ENCODE measurements at regions not wholly inside any gene's neighbourhood (a gene's known extent, or its start where the extent isn't known, plus 50 kb on each side); places are given as distances from the start of the nearest gene placed in this dataset.
"Not testable (repeated sequence)": the region's sequence is repeated elsewhere in the genome, so short reads cannot be mapped to it uniquely, and the experiment has no call there.

DNA sequence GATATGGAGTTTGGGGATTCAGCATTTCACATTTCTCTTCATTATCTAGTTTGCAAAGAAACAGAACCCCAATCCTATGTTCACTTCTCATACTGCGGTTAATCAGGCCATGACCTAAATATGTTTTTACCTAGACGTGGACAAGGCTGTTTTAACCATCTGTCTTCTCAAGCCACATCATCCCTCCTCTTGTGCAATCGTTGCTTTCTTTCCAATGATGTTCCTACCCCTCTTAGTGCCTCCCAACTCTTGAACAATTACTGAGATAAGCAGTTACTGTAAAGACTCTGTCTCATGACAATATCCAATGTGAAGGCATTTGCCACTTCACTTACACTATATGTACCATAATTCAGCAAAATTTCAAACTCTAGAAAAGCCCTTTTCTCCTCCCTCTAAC, 406.2 kb downstream of the LIG4 start:
- no peak for DNase-seq

DNA sequence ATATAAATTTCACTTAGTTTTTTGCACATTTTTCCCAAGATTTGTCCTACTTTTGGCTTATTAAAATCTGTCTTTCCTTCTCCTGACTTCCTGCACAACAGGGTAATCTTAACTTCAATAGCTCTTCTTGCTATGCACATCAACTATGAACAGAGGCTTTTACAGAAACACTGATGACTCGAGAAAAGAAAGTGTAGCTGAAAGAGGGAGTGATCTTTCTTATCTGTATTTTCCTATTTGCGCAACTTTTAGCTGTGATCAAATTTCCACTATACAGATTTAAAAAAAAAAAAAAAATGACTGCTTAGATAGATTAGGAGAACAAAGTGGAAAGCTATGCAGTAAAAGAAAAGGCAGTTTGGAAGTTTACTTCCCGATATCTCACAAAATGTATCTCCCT, 406.9 kb downstream of the LIG4 start:
- no peak for DNase-seq

DNA sequence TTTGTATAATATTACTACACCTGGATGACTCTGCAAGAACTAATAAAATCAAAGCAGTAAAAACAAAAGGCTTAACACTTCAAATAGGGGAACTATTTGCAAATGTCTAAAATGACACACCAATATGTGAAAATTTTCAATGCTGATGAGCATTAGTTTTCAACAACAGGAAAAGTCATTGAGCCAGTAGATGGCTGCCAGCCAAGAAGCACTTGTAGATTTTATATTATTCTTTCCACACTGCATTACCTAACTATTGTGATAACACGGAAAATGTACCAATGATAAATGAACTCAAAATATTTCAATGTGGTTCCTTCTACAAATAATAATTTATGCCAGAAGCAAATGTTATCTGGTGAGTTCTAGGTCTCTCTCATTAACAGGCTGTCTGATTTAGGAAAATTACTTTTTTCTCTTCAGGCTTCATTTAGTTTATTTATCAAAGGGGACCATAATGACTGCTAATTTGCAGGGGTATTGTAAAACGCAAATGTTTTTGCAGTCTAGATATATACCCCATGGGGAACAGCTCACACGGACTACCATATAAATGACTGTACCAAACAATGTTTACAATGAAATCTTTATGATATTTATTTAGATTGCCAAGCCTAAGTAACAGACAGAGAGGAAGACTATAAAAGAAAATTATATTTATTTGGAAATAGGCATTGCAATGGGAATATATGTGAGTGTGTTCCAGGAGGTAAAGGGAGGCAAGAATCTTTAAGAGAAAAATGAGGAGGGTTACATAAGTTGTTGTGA, 407.8 kb downstream of the LIG4 start:
- no peak for DNase-seq

DNA sequence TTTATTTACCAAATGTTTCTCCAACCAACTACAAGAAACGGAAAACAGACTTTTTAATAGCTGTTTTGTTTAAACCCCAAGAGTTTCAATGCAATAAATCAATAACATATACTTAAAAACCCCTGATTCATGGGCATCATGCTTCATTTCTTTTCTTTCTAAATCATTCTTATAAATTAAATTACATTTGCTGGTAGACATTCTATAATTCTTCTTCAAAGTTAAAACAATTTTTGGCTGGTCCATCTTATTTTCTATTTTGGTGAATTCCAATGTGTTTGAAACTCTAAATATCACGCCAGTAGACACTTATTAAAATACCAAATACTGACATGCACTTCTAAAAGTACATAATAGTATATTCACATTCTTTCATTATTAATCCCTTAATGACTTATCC, 408.6 kb downstream of the LIG4 start:
- no peak for DNase-seq

DNA sequence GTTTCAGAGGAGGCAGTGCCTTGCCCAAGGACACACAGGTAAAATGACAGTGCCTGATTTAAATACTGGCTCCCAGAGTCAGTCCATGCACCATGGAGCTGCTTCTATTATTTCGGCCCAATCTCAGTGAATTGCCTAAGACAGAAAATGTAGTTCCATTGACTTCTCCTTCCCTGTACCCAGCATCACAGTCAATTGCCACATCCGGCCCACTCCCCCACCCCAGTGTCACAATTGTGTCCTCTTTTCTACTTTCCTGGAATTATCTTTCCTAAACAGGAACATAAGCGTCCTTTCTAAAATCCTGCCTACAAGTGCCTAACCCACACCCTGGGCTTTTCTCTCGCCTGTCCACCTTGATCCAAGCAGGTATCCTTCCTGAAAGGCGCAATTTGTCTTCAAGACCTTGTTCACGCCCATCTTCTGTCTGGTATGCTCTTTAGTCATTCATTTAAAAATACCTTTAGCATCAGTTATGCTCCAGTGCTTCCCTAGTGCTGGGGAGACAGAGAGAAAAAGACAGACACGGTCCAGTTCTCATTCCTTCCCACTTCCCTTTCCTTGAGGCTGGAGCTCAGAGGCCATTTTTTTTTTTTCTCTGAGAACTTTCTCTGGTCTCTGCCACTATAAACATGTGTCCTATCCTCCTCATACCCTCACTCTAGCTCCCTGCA, 411.4 kb downstream of the LIG4 start:
- DNase-seq, result no peak

DNA sequence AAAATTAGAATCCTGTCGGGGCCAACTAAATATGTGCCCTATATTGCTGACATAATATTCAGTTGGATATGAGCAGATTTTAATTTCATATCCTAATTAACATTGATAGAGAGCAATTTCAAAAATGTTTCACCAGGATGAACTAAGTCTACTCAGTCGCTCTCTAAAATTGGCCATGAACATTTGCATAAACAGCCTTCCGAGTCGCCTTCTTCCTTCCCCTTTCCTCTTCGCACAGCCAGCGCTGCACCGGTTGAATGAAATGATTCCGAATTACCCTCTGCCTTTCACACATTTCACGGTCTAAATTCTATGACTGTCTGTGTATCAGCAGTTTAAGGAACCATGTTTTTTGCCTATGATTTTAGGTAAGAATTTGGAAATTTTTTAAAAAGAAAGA, 413.7 kb downstream of the LIG4 start:
- no peak for DNase-seq

DNA sequence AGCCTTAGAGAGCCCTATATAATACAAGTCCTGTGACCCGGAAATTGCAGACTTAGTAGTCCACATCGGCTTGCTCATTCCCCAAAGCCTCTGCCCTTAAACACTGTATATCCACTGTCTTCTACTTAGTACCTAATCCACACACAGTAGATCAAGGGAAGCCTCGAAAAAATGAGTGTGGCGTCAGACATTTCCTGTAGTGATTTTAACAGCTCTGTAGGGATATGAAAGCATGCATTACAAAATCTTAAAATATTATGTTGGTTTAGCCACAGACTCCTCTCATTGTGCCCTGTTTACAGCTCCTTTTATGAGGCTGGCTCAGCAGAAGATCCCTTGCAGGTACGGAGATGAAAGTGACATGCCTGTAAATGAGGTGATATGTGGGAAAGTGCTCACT, 416.3 kb downstream of the LIG4 start:
- DNase-seq, result no peak

DNA sequence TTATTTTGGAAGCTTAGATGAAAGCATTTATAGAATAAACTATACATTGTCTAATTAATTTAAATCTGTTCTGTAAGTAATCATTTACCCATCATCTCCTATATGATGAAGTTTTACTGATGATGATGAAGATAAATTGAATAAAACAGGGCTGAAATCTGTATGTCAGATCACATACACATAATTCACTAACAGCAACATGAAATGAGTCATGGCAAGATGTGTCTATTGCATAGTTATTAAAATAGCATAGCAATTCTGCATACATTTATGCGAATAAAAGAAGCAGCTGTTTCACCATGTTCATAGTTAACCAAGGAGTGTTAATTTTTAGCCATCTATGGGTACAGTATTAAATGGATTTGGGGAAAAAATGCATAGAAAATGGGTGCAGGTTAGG, 424.9 kb downstream of the LIG4 start:
- no peak for DNase-seq

DNA sequence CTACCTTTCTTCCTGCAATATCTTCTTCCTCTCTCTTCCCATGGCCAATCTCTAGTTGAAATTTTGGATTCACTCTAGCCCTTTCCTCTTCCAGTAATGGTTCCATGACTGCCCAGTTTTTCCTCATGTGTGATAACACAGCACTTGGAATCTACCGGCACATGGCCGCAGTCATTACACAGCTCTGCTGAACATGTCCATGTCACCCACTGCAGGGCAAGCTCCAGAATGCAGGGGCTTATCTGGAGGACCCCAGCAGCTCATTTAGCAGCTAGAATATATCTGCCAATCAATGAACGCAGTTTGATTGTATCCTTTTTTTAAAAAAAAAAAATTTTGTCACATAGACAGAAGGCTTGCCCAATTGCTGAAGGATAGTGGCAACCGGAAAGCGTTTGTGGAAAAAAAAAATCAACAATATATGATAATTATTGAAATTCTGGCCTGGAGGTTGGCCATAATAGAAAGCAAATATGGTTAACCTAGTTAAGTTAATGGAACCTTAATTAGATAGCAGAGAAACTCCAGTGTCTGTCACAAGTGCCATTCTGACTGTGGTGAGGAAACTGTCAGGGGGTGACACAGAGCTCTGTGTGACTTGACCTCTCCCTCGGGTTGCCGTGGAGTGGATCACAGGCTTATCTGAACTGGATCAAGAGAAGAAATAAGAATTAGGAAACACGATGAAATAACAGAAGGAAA, 426.7 kb downstream of the LIG4 start:
- DNase-seq, result no peak

DNA sequence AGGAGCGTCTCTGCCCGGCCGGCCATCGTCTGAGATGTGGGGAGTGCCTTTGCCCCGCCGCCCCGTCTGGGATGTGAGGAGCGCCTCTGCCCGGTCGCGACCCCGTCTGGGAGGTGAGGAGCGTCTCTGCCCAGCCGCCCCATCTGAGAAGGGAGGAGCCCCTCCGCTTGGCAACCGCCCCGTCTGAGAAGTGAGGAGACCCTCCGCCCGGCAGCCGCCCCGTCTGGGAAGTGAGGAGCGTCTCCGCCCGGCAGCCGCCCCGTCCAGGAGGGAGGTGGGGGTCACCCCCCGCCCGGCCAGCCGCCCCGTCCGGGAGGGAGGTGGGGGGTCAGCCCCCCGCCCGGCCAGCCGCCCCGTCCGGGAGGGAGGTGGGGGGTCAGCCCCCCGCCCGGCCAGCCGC, 432.7 kb downstream of the LIG4 start:
- DNase-seq, result not testable (repeated sequence)

DNA sequence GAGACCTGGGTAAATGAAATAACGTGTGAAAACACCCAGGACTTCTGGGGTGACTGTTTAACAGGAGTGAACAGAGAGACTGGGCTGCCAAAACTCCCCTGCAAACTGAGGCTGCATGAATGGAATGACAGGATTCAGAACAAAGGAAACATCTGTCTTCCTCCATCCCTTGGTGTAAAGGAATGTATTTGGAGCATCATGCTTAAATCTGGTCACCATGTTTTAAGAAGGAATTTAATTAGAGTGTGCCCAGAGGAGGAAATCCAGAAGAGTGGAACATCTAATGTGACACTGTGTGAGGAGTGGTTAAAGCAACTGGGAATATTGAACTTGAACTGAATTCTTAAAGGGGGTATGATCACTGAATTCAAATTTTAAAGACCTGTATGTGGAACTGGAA, 437.2 kb downstream of the LIG4 start:
- DNase-seq, result no peak

DNA sequence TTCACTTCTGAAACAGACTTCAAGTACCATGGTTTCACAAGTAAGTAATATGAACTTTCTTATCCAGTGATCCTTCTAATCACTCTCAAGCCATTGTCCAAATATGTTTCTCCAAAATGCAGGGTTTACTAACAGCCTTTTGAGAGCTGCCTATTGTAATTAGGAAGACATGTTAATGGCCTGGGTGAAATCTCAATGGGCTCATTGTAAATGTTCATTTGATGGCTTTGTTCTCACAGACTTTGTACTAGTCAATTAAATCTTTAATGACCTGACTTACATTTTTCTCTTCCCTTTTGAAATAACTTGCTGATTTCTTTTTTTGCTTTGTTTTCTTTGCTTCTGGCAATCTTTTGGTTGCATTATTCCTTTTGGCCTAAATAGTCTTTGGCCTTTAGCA, 444.8 kb downstream of the LIG4 start:
- DNase-seq, result no peak

DNA sequence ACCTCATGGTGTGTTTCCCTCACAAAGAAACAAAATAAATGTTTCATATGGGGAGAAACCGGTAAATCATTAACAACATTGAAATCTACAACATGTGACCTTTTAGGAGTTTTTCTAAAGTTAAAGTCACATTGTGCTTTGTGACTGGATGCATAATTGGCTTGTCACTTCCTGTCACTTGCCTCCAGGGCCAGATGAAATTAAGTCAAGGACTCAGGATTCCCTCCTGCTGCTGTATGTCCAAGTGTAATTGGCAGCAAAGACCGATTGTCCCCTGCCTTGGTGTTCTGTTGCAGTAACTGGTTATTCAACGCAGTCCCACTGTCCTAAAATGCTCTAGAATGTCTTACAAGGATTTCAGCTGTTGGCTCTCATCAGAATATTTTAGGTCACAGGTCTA, 448.2 kb downstream of the LIG4 start:
- no peak for DNase-seq

DNA sequence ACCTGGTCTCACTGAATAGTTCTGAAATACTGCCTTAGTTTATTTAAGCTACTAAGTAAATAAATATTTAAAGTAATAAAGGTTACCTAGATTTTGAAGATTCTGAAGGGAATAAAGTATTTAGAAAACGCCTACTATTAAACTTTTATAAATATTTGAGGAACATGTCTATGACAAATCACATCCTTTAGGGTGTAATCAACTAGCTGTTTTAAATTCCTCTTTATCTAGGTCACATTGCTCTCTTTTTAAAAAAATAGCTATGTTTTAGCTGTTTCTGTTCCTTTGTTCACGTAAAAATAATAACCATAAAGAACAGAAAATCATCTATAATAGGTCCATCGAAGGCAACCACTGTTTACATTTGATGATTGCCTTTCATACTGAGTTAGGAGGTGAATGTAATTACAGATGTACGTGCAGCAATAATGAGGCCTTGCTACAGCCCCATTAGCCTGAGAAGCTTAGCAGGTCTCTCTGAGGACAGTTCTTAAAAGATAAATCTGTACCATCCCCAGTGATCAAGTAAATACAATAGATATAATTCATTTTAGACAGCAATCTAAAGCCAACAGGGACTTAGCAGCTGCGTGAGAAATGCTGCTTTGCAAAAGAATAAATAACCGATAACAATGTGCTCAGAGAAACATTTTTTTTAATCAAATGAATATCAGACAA, 449.5 kb downstream of the LIG4 start:
- DNase-seq, result no peak

DNA sequence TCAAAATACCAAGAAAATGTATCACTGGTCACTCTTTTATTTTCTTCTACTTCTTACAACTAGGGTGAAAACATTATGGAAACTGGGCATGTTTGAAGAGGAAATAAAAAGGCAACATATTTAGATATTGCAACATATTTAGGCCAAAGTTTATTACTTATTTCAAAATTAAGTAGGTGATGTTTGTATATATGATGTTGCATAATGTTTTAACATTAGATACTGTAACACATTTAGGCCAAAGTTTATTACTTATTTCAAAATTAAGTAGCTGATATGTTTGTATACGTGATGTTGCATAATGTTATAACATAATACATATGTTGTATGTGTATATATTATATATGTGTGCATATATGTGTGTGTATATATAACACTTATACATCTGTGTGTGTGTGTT, 451.3 kb downstream of the LIG4 start:
- no peak for DNase-seq

DNA sequence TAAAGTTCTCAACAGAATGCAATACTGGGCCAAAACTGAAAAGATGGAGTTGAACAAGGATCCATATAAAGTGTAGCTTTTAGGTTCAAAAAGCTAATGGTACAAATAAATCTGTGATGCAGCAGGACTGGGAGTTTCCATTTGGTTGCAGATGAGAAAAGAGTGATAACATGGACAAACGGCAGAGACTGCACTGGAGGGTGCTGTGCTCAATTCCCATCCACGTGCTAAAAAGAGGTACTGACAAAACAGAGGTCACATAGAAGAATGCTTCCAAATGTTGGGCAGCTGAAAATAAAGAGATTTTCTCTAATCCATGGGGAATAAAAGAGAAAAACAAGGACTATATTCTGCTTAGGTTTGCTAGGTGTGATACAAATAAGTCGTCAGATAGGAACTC, 461.6 kb downstream of the LIG4 start:
- DNase-seq, result no peak

DNA sequence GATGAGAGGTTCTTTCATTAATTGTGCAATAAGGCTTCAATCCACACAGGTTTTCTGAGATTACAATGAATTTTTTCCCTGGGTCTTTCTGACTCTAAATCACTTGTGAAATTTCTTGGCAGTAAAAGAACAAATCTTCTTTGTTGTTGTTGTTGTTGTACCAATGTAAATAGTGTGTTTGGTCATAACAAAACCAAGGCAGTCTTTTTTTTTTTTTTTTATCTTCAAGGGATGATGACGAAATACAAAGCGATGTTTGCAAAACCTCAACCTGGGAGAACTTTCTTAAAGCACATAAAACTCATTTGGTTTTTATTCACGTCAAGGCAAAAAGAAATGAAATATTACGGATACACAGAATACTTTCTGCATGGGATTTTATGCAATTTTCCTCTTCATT, 462.0 kb downstream of the LIG4 start:
- DNase-seq, result no peak

DNA sequence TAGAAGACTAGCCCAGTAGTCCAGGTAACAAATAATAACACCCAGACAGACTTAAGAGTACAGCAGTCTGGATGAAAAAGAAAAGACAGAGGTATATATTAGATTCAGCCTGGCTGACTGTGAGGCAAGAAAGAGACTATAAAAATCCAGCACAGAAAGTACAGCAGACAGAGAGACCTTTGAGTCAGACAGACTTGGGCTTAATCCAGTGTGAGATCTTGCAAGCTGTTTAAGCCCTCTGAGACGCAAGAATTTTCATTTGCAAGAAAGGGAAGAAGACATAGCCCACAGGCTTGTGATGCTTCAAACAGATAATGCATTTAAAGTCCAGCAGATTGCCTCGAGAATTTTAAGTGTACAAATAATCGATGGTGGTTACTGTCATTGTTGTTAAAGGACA, 471.4 kb downstream of the LIG4 start:
- no peak for DNase-seq

DNA sequence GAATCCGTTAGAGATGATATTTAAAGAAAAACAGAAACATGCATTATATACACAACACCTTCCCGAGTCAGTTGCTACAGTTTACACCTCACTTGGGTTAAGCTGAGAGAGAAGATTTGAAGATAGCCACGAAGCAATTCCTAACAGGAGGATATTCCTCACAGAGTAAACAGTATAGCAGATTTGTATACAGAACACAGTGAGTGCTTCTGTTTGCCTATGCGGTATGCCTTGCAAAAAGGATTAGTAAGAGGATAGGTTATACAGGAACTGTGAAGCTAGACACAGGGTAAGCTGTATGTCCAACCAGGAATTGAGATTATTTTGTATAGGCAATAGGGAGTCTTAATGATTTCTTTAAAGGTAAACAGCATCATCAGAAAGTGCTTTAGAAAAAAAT, 471.8 kb downstream of the LIG4 start:
- no peak for DNase-seq

DNA sequence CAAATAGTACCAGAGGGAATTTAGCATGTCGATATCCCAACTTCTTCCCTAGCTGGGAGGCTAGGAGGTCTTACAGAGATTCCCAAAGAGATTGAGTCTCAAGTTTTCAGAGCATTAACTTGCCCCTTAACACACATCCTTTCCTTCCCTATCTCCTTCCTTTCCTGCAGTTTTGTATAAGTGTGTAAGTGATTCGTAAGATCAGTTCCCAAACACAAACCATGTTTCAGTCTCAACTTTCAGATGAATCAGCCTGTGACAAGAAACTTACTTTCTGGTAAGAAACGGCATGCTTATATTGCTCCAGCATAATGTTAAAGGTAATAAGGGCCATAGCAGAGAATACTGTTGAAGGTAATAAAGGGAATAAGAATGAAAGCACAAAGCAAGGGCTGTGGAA, 472.2 kb downstream of the LIG4 start:
- DNase-seq, result no peak

DNA sequence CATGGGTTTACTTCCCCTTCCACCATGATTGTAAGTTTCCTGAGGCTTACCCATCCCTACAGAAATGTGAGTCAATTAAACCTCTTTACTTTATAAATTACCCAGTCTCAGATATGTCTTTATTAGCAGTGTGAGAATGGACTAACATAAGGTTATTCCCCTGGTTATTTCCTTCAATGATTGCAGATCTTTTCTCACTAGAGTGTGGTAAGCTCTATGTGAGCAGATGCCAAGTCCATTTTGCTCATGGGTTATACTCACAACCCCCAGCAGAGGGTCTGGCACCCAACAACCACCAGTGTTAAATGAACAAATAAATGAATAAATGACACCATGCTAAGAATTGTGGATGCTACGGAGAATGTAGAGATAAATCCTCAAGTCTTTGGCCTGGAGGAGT, 472.8 kb downstream of the LIG4 start:
- DNase-seq, result no peak

DNA sequence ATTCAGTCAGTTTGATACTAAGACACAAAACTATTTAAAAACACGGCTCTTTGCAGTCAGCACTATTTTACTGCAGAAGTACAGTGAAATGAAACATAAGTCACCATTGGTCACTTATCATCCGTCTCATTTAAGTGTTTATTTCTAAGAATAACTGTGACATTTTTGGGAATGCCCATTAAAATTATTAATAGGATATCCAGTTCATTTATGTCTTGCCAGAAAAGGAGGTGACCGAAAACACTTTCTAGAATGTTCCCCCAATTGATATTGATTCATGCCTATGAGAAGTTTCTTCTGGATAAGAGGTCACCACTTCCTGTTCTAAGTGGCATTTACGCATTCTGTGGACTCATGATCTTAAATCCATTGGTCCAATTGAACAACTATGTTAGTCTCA, 477.3 kb downstream of the LIG4 start:
- DNase-seq, result no peak

DNA sequence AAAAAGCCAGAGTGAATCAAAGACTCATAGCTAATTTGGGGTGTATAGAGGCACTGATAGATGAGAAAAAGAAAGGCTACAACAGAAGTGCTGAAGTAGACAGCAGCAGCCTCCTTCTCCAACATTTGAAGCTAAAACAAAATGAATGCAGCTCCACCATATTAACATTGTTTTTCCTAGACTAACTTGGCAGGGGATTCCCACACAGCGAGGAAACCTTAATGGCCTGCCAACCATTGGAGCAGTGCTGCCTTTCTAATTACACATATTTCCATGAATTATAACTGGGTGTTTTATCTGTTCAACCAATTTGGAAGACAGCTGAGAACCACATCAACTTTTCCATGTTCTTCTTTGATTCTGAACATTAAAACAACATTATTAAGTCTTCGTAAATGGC, 478.6 kb downstream of the LIG4 start:
- DNase-seq, result no peak

DNA sequence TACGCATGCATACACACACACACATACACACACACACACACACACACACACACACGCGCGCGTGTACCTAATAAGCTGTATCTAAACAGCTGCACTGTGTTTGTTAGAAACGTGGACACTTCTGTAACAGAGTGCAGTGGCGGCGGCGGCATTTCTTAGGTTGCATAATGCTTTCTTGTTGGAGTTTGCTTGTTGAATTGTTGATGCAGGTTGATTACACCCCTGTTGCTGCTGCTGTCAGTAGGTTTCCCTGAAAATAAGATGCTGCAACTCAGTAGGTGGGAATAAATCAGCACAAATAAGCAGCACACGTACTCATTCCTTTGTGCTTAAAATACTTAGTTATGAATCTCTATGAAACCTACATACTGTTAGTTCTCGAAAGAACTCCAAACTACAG, 479.2 kb downstream of the LIG4 start:
- no peak for DNase-seq

Data from activated CD4-positive, alpha-beta T cell treated with anti-CD3 and anti-CD28 coated beads for 48 hours (primary cell).